GM10266 (cell line): ENCODE measurements at regions not wholly inside any gene's neighbourhood (a gene's known extent, or its start where the extent isn't known, plus 50 kb on each side); places are given as distances from the start of the nearest gene placed in this dataset.
A peak's percentile ranks its signal among the peaks of the same experiment; 100 is the strongest.

Source experiments
- DNase-seq: peaks from one replicate; pipeline ENCODE4 v3.0.0; 2012; ENCODE audit errors: extremely low spot score
- TF ChIP-seq, protein P1 (sequence below): IDR thresholded peaks from 2 replicates; pipeline ENCODE4 v1.5.1; 2012; ENCODE audit warnings: mild to moderate bottlenecking, low read depth; ENCODE audit not compliant: control insufficient read depth, insufficient read depth; ENCODE audit errors: missing control alignments

- no peak for DNase-seq
- TF ChIP-seq, protein P1, sequence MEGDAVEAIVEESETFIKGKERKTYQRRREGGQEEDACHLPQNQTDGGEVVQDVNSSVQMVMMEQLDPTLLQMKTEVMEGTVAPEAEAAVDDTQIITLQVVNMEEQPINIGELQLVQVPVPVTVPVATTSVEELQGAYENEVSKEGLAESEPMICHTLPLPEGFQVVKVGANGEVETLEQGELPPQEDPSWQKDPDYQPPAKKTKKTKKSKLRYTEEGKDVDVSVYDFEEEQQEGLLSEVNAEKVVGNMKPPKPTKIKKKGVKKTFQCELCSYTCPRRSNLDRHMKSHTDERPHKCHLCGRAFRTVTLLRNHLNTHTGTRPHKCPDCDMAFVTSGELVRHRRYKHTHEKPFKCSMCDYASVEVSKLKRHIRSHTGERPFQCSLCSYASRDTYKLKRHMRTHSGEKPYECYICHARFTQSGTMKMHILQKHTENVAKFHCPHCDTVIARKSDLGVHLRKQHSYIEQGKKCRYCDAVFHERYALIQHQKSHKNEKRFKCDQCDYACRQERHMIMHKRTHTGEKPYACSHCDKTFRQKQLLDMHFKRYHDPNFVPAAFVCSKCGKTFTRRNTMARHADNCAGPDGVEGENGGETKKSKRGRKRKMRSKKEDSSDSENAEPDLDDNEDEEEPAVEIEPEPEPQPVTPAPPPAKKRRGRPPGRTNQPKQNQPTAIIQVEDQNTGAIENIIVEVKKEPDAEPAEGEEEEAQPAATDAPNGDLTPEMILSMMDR, result no peak
Observed at GRCh38 chr3:21835264-21835663, 84.3 kb upstream of the ZNF385D start.

- DNase-seq, result no peak
- TF ChIP-seq, protein P1, result no peak
Observed at GRCh38 chr3:21836227-21836626, 85.2 kb upstream of the ZNF385D start.

DNA sequence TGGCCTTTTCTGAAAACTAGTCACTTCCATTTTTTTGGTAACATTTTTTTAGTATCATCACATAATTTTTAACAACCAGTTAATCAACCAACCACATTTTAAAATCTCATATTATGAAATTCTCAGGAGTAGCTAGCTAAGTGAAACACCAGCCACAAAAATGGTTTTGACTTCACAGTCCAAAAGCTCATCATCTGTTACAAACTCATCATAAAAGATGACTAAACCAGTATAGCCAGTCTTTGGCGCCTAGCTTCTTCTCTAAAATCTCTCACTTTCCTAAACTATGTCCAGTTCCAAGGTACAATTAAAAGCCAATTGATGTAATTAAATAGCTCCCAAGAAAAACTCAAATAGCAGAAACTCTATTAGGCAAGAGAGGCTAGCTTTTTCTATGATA, 88.2 kb upstream of the ZNF385D start:
- DNase-seq, result no peak
- TF ChIP-seq, protein P1, result no peak

DNA sequence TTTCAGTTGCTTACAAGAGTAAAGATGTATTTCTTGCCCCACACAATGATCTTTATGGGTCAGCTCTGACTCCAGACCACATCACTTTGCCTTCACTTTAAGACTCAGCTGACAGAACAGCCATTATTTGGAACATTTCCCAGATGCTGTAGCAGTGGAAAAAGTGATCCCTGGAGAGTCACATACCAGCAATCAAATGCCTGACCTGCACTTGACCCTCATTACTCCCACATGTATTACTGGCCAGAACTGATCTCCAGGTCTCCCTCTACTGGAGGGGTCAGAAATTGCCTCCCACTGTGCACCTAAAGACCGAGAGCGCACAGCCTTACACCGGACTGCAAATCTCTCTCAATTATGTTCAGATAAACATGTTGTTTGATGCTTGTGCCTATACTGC, 88.6 kb upstream of the ZNF385D start:
- TF ChIP-seq, protein P1, result peak; percentile 7
- DNase-seq, result no peak

DNA sequence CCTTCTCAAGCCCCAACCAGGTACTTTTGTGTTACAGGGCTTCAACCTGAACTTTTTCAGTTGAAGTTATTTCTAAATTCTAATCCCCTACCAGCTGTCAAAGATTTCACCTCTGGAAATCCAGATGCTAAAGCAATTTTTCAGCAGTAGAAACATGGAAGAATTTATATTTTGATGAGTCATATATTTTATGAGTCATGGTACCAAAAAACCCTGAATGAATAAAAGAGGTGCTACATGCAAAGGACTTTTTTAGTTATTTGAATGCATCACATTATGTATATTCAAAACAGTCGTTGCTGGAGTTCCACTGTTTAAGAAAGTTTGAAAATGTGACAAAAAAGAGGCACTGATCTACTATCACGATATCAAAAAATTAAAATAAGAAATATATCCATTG, 96.0 kb upstream of the ZNF385D start:
- TF ChIP-seq, protein P1, result no peak
- DNase-seq, result no peak

DNA sequence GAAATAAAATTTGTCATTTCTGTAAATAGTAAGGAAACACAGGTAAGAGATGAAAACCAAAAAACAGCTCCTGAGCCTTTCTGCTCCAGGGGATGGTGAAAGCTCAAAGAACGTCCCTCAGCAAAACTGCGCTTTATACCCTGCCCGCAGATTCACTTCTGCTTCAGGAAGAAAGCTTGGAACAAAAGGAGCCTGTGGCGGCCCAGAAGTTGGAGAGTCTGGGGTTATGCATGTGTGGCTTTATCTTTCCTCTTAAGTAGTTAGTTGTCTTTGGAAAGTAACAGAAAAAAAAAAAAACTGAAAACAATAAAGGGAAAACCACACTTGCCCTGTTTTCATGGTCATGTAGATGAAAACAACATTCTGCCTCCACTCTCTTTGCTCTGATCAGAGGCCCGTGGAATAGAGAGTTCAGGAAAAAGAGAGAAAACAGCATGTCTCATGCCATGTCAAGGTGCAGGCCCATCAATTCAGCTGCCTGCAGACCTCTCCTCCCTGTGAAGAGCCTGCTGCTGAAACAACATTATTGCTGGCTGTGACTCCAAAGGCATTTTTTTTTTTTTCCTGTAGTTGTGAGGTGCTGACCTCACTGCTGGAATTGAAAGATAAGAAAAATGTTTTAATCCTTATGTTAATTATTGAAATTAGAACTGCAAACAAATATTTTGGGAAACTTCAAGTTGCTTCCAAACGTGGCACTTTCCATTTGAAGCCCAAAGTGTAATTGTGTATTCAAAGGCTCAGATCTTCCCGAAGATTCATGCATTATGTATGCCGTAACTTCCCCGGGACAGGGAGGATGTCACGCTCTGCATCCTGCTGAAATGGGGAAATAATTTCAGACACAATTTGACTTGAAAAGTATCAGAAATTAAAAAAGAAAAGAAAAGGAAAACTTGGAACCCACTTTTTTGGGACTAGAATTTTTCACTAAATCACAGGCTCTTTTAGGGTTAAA, 108.4 kb upstream of the ZNF385D start:
- DNase-seq, result no peak
- TF ChIP-seq, protein P1, result no peak

- TF ChIP-seq, protein P1, result no peak
- no peak for DNase-seq
Observed at GRCh38 chr3:21860082-21860475, 109.1 kb upstream of the ZNF385D start.
